ENCODE measurements at regions not wholly inside any gene's neighbourhood (a gene's known extent, or its start where the extent isn't known, plus 50 kb on each side); places are given as distances from the start of the nearest gene placed in this dataset.

- Histone ChIP-seq H3K27me3 (ENCODE audit: low read length) (no peaks in the 10 kb centered on the region), H3K27ac (ENCODE audit: low read depth, low read length) (no peak overlapping the region), H4K20me1 (ENCODE audit: low read depth, low read length) (no peaks in the 10 kb centered on the region), H3K9me2 (replicated peaks; ENCODE audit: insufficient read depth, low read length) (no peaks in the 10 kb centered on the region), H3K9me3 (ENCODE audit: insufficient read depth, low read length) (no peaks in the 10 kb centered on the region), H3K36me3 (ENCODE audit: low read length) (no peaks in the 10 kb centered on the region), H3F3A (ENCODE audit: insufficient read depth) (no peaks in the 10 kb centered on the region), H3K79me2 (ENCODE audit: insufficient read depth, low read length) (no peaks in the 10 kb centered on the region), H3K4me3 (ENCODE audit: insufficient read depth, low read length, poor library complexity, severe bottlenecking) (no peak overlapping the region), H3K4me2 (ENCODE audit: low read depth, low read length, poor library complexity, severe bottlenecking) (no peak overlapping the region), H2AFZ (ENCODE audit: low read depth, low read length, severe bottlenecking) (no peak overlapping the region), H3K9ac (ENCODE audit: low read length) (no peak overlapping the region)
- TF ChIP-seq EZH2phosphoT487 (conservative IDR thresholded peaks at IDR 0.05; ENCODE audit: low read length) (no peak), CTCF (IDR thresholded peaks at IDR 0.05; ENCODE audit: insufficient read depth, low read length, poor library complexity, severe bottlenecking) (no peak)
These were observed 131.5 kb upstream of the TNRC6C start for GRCh38 chr17:77827039-77827438.

GRCh38 chr17:77827511-77827910 is 131.0 kb upstream of the TNRC6C start:
- Histone ChIP-seq H4K20me1 (ENCODE audit: low read depth, low read length) (no peaks in the 10 kb centered on the region), H2AFZ (ENCODE audit: low read depth, low read length, severe bottlenecking) (no peak overlapping the region), H3K36me3 (ENCODE audit: low read length) (no peaks in the 10 kb centered on the region), H3F3A (ENCODE audit: insufficient read depth) (no peaks in the 10 kb centered on the region), H3K27me3 (ENCODE audit: low read length) (no peaks in the 10 kb centered on the region), H3K79me2 (ENCODE audit: insufficient read depth, low read length) (no peaks in the 10 kb centered on the region), H3K9me2 (replicated peaks; ENCODE audit: insufficient read depth, low read length) (no peaks in the 10 kb centered on the region), H3K4me2 (ENCODE audit: low read depth, low read length, poor library complexity, severe bottlenecking) (no peak overlapping the region), H3K9me3 (ENCODE audit: insufficient read depth, low read length) (no peaks in the 10 kb centered on the region), H3K9ac (ENCODE audit: low read length) (no peak overlapping the region), H3K4me3 (ENCODE audit: insufficient read depth, low read length, poor library complexity, severe bottlenecking) (no peak overlapping the region), H3K27ac (ENCODE audit: low read depth, low read length) (no peak overlapping the region)
- TF ChIP-seq EZH2phosphoT487 (conservative IDR thresholded peaks at IDR 0.05; ENCODE audit: low read length) = no peak
- TF ChIP-seq CTCF (IDR thresholded peaks at IDR 0.05; ENCODE audit: insufficient read depth, low read length, poor library complexity, severe bottlenecking) = no peak

GRCh38 chr17:77828749-77829539 is 129.6 kb upstream of the TNRC6C start:
- Histone ChIP-seq H3K27ac (ENCODE audit: low read depth, low read length) (no peak overlapping the region), H3K27me3 (ENCODE audit: low read length) (no peaks in the 10 kb centered on the region), H3F3A (ENCODE audit: insufficient read depth) (no peaks in the 10 kb centered on the region), H3K36me3 (ENCODE audit: low read length) (no peaks in the 10 kb centered on the region), H3K79me2 (ENCODE audit: insufficient read depth, low read length) (no peaks in the 10 kb centered on the region), H3K4me2 (ENCODE audit: low read depth, low read length, poor library complexity, severe bottlenecking) (no peak overlapping the region), H3K9me2 (replicated peaks; ENCODE audit: insufficient read depth, low read length) (no peaks in the 10 kb centered on the region), H2AFZ (ENCODE audit: low read depth, low read length, severe bottlenecking) (no peak overlapping the region), H3K9me3 (ENCODE audit: insufficient read depth, low read length) (no peaks in the 10 kb centered on the region), H3K9ac (ENCODE audit: low read length) (no peak overlapping the region), H4K20me1 (ENCODE audit: low read depth, low read length) (no peaks in the 10 kb centered on the region), H3K4me3 (ENCODE audit: insufficient read depth, low read length, poor library complexity, severe bottlenecking) (no peak overlapping the region)
- no peak for TF ChIP-seq CTCF (IDR thresholded peaks at IDR 0.05; ENCODE audit: insufficient read depth, low read length, poor library complexity, severe bottlenecking)
- TF ChIP-seq EZH2phosphoT487 (conservative IDR thresholded peaks at IDR 0.05; ENCODE audit: low read length) = no peak
